Astrocyte of the spinal cord (primary cell): ENCODE measurements at regions not wholly inside any gene's neighbourhood (a gene's known extent, or its start where the extent isn't known, plus 50 kb on each side); places are given as distances from the start of the nearest gene placed in this dataset.

Source experiments
- DNase-seq: peaks from one replicate; pipeline ENCODE4 v3.0.0; 2011; ENCODE audit warnings: low read depth, low spot score
- H3K4me3 ChIP-seq: 2 replicates; pipeline ENCODE4 v1.5.1; 2011; ENCODE audit warnings: low read depth, mild to moderate bottlenecking, low read length, moderate library complexity
- CTCF ChIP-seq: IDR thresholded peaks from 2 replicates; pipeline ENCODE4 v1.5.1; 2012; ENCODE audit warnings: low read depth, mild to moderate bottlenecking, low read length, inconsistent platforms
- in situ Hi-C: cut with HindIII; loops from 2 replicates; pipeline ENCODE4 v1.10.0; 2017; ENCODE audit warnings: low sequenced_read_pairs

DNA sequence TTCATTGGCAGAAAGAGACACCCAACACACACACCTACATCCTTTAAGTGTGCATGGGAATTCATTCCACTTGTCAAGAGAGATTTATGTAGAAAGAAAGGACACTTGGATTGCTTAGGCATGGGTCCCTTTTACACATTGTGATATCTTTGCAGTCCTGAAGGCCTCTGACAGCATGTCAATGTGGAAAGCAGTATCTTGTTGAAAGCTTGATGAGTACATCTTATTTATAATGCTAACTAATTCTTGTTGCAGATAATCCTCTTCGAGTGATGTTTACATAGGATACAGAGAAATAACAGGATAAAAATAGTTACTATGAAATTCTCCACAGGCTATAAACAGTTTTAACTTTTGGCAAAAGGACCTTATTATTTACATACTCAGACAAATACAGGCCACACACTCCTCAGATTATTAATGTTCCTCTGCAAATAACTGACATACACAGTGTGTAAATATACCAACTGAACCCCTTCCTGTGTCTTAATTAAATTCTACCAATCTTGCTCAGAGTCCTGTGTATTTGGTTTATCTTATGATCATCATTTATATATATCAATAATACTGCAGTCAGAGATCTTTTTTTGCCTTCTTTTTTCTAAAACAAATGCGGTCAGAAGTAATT lies 111.8 kb upstream of the DIO2 start:
- H3K4me3 ChIP-seq, result no peak overlapping the region
- no peak for TF ChIP-seq CTCF
- in situ Hi-C loops, result no loop called here
- DNase-seq, result no peak

GRCh38 chr14:80316441-80316840 lies 105.1 kb upstream of the DIO2 start:
- in situ Hi-C loops, result no loop called here
- DNase-seq, result peak; percentile 9
- TF ChIP-seq CTCF, result no peak
- H3K4me3 ChIP-seq, result no peak overlapping the region

DNA sequence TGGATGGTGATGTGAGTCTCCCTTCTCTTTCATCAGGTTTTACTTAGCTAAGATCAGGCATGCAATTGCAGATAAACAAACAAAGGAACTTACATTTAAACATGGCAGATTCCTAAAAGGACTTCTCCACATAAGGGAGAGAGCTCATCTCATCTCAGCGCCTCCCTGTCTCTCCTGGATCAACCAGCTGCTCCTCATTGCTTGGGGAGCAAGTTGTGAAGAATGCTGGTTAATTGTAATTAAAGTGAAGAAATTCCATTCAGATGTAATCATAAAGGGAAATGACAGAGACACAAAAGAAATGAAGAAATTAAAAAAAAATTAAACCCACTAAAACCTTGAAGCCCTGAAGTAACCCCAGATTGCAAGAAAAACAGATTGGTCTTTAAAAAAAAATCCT lies 104.4 kb upstream of the DIO2 start:
- DNase-seq, result no peak
- TF ChIP-seq CTCF, result no peak
- no peak overlapping the region for H3K4me3 ChIP-seq
- in situ Hi-C loops, result no loop called here

DNA sequence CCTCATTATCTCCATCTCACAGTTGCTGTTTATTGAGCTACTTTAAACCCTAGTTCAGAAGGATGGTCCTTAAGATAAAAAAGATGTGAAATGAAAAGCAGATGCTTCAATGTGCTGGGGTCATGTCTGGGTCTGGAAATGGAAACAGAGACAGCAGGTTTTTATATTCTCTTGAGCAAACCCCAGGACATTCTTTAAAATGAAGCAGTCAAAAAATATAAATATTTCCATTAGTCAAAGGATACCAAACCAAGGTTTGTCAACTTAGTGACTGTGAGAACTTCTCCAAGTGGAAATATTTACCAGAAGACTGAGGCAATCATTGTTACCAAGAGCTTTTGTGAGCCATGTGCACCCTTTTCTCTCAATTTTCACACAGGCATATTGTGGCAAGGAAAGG lies 102.5 kb upstream of the DIO2 start:
- TF ChIP-seq CTCF, result no peak
- no peak overlapping the region for H3K4me3 ChIP-seq
- peak; percentile 70 for DNase-seq
- in situ Hi-C loops, result no loop called here

DNA sequence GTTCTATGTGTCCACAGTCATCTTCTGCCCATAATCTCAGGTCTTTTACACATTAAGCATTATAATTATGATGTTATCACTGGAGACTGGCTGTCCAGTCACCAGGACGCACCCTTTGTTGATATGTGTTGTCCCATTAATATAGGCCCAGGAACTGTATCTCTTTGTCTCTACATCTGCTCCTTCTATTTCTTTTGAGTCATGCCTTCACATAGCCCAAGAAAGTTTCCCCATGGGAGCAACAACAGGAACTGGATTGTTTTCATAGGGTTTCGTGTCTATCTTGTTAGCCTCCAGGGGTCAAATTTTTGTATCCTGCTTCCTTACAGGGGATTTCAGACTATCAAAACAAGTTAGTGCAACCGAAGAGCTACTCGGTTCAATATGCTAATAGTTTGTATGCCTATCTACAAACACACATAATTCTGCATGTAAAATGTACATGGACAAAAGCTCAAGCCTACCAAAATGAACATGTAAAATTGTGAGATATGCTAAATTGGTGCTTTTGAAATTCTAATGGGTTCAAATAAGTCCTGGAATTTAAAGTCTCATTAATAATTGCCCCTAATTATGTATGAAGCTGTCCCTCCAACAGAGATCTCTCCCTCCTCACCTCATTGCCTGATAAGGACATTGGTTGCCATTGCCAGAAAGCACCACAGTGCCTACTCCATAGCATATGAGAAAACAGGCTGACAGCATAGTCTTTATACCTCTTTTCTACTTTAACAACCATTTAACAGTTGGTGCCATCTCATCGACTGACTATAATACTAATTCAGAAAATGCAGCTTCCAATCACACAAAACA lies 99.8 kb upstream of the DIO2 start:
- in situ Hi-C loops, result no loop called here
- TF ChIP-seq CTCF, result no peak
- peak; percentile 63 for DNase-seq
- H3K4me3 ChIP-seq, result no peak overlapping the region

DNA sequence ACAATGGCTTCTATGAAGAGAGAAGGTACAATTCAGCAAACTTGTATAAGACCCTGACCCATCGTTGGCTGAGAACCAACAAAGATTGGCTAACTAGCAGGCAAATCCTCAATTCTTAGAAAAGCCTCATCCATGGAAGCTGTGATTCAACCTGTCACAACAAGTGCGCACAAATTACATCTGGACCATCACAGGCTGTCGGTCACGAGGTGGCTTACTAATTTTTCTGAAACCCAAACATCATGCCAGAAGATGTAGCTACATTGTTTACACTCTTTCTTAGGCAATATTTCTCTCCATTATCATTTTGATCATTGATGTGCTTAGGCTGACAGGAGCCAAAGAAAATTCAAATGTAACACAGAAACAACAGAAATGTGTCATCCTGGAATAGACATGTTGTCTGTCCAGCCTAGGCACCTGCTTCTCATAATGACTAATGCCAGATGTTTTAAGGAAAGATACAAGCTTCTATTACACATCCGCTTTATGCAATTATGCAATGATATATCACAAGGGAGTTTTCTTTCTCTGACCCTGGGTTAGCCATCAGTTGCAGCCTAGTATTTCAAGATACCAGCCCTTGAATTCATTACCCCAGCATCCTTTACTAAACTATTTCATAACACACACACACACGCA lies 92.9 kb upstream of the DIO2 start:
- in situ Hi-C loops, result no loop called here
- no peak overlapping the region for H3K4me3 ChIP-seq
- no peak for DNase-seq
- TF ChIP-seq CTCF, result no peak
